Gastrocnemius medialis (tissue), 4 donors: ENCODE measurements at regions not wholly inside any gene's neighbourhood (a gene's known extent, or its start where the extent isn't known, plus 50 kb on each side); places are given as distances from the start of the nearest gene placed in this dataset.

Experiments used
- ATAC-seq, 2 donors: fragments of 150-250 bp; one replicate each; pipeline ENCODE4 v1.9.1; 2016
- DNase-seq, 2 donors: peaks; one replicate each; pipeline ENCODE4 v3.0.0-alpha.2; 2019
- H3K27ac ChIP-seq, 4 donors: fragments of 200-600 bp; sonication (generic); 1 replicate in 1 of 4; 2 replicates in 3 of 4; pipeline ENCODE4 v1.5.1; 2016 to 2018; ENCODE audit warnings: mild to moderate bottlenecking in 2 of 4, moderate library complexity in 1 of 4
- H3K27me3 ChIP-seq, 3 donors: fragments of 200-600 bp; sonication (generic) in 2 of 3; 1 replicate in 1 of 3; 2 replicates in 2 of 3; pipeline versions ENCODE4 v1.5.1 to v1.6.0; 2016 to 2019; ENCODE audit warnings: mild to moderate bottlenecking in 1 of 3, moderate library complexity in 1 of 3
- H3K36me3 ChIP-seq, 2 donors: fragments of 200-600 bp; sonication (generic) in 1 of 2; one replicate each; pipeline ENCODE4 v1.5.1; 2017 to 2018
- H3K4me1 ChIP-seq, 2 donors: fragments of 200-600 bp; sonication (generic) in 1 of 2; one replicate each; pipeline ENCODE4 v1.5.1; 2016 to 2017; ENCODE audit warnings: mild to moderate bottlenecking in 2 of 2
- H3K4me3 ChIP-seq, 4 donors: fragments of 200-600 bp; sonication (generic) in 3 of 4; 1 replicate in 1 of 4; 2 replicates in 3 of 4; pipeline ENCODE4 v1.5.1; 2016 to 2019; ENCODE audit warnings: mild to moderate bottlenecking in 2 of 4
- H3K9me3 ChIP-seq, 3 donors: fragments of 200-600 bp; sonication (generic) in 2 of 3; 1 replicate in 1 of 3; 2 replicates in 2 of 3; pipeline ENCODE4 v1.5.1; 2016 to 2019
- CTCF ChIP-seq, 5 experiments: fragments of 450-650 bp in 3 of 5; fragments of 200-600 bp in 2 of 5; sonication (generic) in 2 of 5; IDR thresholded peaks in 4 of 5; conservative IDR thresholded peaks in 1 of 5; 1 replicate in 4 of 5; 2 replicates in 1 of 5; pipeline ENCODE4 v1.5.1; 2016 to 2019; ENCODE audit warnings: antibody characterized with exemption in 5 of 5, mild to moderate bottlenecking in 3 of 5, moderate library complexity in 3 of 5
- POLR2A ChIP-seq, 2 donors: fragments of 450-650 bp; IDR thresholded peaks; one replicate each; pipeline ENCODE4 v1.6.1; 2017; ENCODE audit warnings: antibody characterized with exemption in 2 of 2, mild to moderate bottlenecking in 2 of 2, moderate library complexity in 2 of 2
- in situ Hi-C, 4 donors: fragments of 200-750 bp; cut with MboI; loops; one replicate each; pipeline versions ENCODE4 v1.15.0 to v1.8.0; 2017; ENCODE audit warnings: low sequenced_read_pairs in 4 of 4
- intact Hi-C: fragments of 100-400 bp; cut with DNase I; formaldehyde crosslinking; loops from one replicate; pipeline ENCODE4 v1.15.1; 2023; ENCODE audit warnings: low total_unique reads

- TF ChIP-seq CTCF (IDR thresholded peaks at IDR 0.05 in 4 of 5, conservative IDR thresholded peaks at IDR 0.05 in 1 of 5) (no peak), POLR2A (IDR thresholded peaks at IDR 0.05) (no peak)
- no peaks in the 10 kb centered on the region for H3K9me3 ChIP-seq
- H3K27me3 ChIP-seq: no peaks in the 10 kb centered on the region
- ATAC-seq (no peak), DNase-seq (no peak)
- intact Hi-C loops: no loop called here
- H3K27ac ChIP-seq: no peak overlapping the region
- no peaks in the 10 kb centered on the region for H3K4me1 ChIP-seq
- no peaks in the 10 kb centered on the region for H3K36me3 ChIP-seq
- in situ Hi-C loops: no loop called here
- no peak overlapping the region for H3K4me3 ChIP-seq
Measured at GRCh38 chrX:117543885-117544284, 572.7 kb downstream of the KLHL13 start.

DNA sequence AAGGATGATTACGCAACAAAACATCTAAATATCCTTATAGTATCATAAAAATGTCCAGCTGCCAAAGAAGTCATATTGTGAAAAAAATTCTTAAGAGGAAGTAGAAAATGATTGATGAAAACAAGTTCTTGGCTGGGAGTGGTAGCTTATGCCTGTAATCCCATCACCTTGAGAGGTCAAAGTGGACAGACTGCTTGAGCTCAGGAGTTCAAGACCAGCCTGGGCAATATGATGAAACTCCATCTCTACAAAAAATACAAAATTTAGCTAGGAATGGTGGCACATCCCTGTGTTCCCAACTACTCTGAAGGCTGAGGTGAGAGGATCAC, 577.6 kb downstream of the KLHL13 start:
- no peaks in the 10 kb centered on the region for H3K36me3 ChIP-seq
- intact Hi-C loops (no loop called here), in situ Hi-C loops (no loop called here)
- DNase-seq: no peak
- no peak for ATAC-seq
- H3K27me3 ChIP-seq: no peaks in the 10 kb centered on the region
- H3K27ac ChIP-seq: no peak overlapping the region
- no peak overlapping the region for H3K4me3 ChIP-seq
- no peaks in the 10 kb centered on the region for H3K9me3 ChIP-seq
- TF ChIP-seq CTCF (IDR thresholded peaks at IDR 0.05 in 4 of 5, conservative IDR thresholded peaks at IDR 0.05 in 1 of 5): no peak
- no peak for TF ChIP-seq POLR2A (IDR thresholded peaks at IDR 0.05)
- no peaks in the 10 kb centered on the region for H3K4me1 ChIP-seq

DNA sequence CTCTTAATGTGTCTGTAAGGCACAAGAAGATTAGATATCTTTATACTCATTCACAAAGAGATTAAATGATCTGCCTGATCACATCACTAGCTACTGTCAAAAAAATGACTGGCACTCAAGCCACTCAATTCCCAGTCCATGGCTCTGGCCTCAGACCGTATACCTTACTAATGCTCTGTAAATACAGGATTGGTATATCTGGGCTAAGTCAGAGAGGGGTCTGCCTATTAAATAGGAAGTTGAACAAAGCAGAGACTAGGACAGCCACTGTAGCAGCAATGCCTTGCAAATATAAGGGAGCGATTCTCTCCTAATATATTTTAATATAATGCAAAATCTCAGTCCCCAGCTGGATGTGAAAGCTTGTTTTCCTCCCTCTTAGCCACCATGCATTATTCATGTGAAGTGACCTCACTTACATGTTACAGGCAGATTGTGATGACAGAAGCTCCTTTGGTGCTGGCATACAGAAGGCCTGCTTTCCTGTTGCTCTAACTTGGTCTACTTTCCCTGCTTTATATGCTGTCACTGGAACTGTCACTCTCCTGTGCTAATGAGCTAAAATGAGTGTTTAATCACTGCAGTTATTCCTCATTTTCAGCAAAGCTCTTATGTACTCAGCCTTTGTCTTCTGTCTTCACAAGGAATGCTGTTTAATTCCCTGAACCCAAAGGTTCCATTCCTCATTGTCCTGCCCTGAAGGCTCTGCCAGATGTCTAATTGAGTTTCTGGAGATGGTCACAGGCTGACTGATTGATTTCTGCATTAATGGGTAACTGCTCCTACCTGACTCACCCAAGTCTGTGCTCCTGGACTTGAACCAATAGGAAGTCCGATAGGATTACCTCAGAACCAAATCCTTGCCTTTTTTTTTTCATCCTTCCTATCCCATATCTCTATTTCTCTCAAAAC, 578.2 kb downstream of the KLHL13 start:
- no peak overlapping the region for H3K27ac ChIP-seq
- intact Hi-C loops: no loop called here
- no peaks in the 10 kb centered on the region for H3K36me3 ChIP-seq
- ATAC-seq: no peak
- H3K27me3 ChIP-seq: no peaks in the 10 kb centered on the region
- H3K4me1 ChIP-seq: no peaks in the 10 kb centered on the region
- H3K4me3 ChIP-seq: no peak overlapping the region
- TF ChIP-seq POLR2A (IDR thresholded peaks at IDR 0.05): no peak
- TF ChIP-seq CTCF (IDR thresholded peaks at IDR 0.05 in 4 of 5, conservative IDR thresholded peaks at IDR 0.05 in 1 of 5): no peak
- no peak for DNase-seq
- H3K9me3 ChIP-seq: no peaks in the 10 kb centered on the region
- in situ Hi-C loops: no loop called here

- Histone ChIP-seq H3K9me3 (no peaks in the 10 kb centered on the region), H3K4me1 (no peaks in the 10 kb centered on the region), H3K27me3 (no peaks in the 10 kb centered on the region), H3K4me3 (no peak overlapping the region), H3K36me3 (no peaks in the 10 kb centered on the region), H3K27ac (no peak overlapping the region)
- in situ Hi-C loops: no loop called here
- DNase-seq (no peak), ATAC-seq (no peak)
- TF ChIP-seq POLR2A (IDR thresholded peaks at IDR 0.05) (no peak), CTCF (IDR thresholded peaks at IDR 0.05 in 4 of 5, conservative IDR thresholded peaks at IDR 0.05 in 1 of 5) (no peak)
- intact Hi-C loops: no loop called here
Measured at GRCh38 chrX:117532339-117532738, 584.3 kb downstream of the KLHL13 start.
